Endothelial cell of umbilical vein (primary cell): ENCODE measurements at regions not wholly inside any gene's neighbourhood (a gene's known extent, or its start where the extent isn't known, plus 50 kb on each side); places are given as distances from the start of the nearest gene placed in this dataset.

Source experiments
- BruUV-seq: library from RNA; stranded (reverse); fragments of 400-500 nt; replicated peaks from 2 replicates; lab custom pipeline; 2021; lab: Mats Ljungman, UMichigan
- CTCF ChIA-PET: fragments of 300-600, 350-600 bp; sonication (Branson Sonifier 250); formaldehyde crosslinking; loops from one replicate; lab custom pipeline; 2021; ENCODE audit warnings: antibody characterized with exemption, inconsistent platforms; lab: Charles Lee
- POLR2A ChIA-PET: fragments of 300-600, 350-600 bp; sonication (Branson Sonifier 250); formaldehyde crosslinking; loops from one replicate; lab custom pipeline; 2021; ENCODE audit warnings: antibody characterized with exemption, inconsistent platforms; lab: Charles Lee
- DNase-seq: peaks from one replicate; pipeline ENCODE4 v3.0.0-alpha.2; 2011; ENCODE audit warnings: low read depth, low spot score
- FAIRE-seq: peaks from 2 replicates; lab custom pipeline; 2011; peaks lifted over from hg19 to GRCh38; lab: Jason Lieb, UNC
- H2AFZ ChIP-seq: 2 replicates; pipeline ENCODE4 v1.6.0; 2012; ENCODE audit warnings: low read depth, low read length, control low read depth, inconsistent platforms
- H3K27ac ChIP-seq: 2 replicates; pipeline ENCODE4 v1.5.1; 2011; ENCODE audit warnings: low read depth, mild to moderate bottlenecking, control low read depth, low read length, moderate library complexity; ENCODE audit not compliant: insufficient read depth
- H3K27me3 ChIP-seq, 2 experiments: 2 replicates each; pipeline versions ENCODE4 v1.6.0 to v1.6.1; 2011; ENCODE audit warnings: low read length in 2 of 2, mixed read lengths in 1 of 2; ENCODE audit not compliant: control insufficient read depth in 2 of 2, insufficient read depth in 2 of 2
- H3K36me3 ChIP-seq, 2 experiments: 2 replicates in 1 of 2; 3 replicates in 1 of 2; pipeline ENCODE4 v1.5.1; 2011; ENCODE audit warnings: low read length in 2 of 2, mild to moderate bottlenecking in 1 of 2, moderate library complexity in 1 of 2; ENCODE audit not compliant: control insufficient read depth in 2 of 2, insufficient read depth in 2 of 2; ENCODE audit errors: extremely low read depth in 1 of 2
- H3K4me1 ChIP-seq: 3 replicates; pipeline ENCODE4 v1.5.1; 2011; ENCODE audit warnings: mild to moderate bottlenecking, low read length; ENCODE audit not compliant: control insufficient read depth, insufficient read depth; ENCODE audit errors: extremely low read depth
- H3K4me2 ChIP-seq: 2 replicates; pipeline ENCODE4 v1.6.1; 2011; ENCODE audit warnings: low read length, control low read depth, mixed read lengths; ENCODE audit not compliant: insufficient read depth
- H3K4me3 ChIP-seq, 3 experiments: fragments of 200-600 bp in 1 of 3; sonication (generic), shearing (Covaris generic) in 1 of 3; replicated peaks in 1 of 3; 2 replicates each; pipeline ENCODE4 v1.5.1; 2011 to 2016; ENCODE audit warnings: control low read depth in 3 of 3, low read length in 3 of 3, mild to moderate bottlenecking in 2 of 3, inconsistent platforms in 1 of 3, low read depth in 1 of 3, moderate library complexity in 1 of 3; ENCODE audit not compliant: insufficient read depth in 1 of 3
- H3K79me2 ChIP-seq: 2 replicates; pipeline ENCODE4 v1.6.0; 2012; ENCODE audit warnings: low read length, inconsistent platforms; ENCODE audit not compliant: control insufficient read depth, insufficient read depth
- H3K9ac ChIP-seq: replicated peaks from 2 replicates; pipeline ENCODE3; 2011; ENCODE audit warnings: low read length, control low read depth; ENCODE audit not compliant: insufficient read depth; ENCODE audit errors: extremely low read depth
- H3K9me1 ChIP-seq: replicated peaks from 3 replicates; pipeline ENCODE4 v1.6.0; 2011; ENCODE audit warnings: mild to moderate bottlenecking, low read length; ENCODE audit not compliant: control insufficient read depth, insufficient read depth; ENCODE audit errors: extremely low read depth
- H3K9me3 ChIP-seq: replicated peaks from 2 replicates; pipeline ENCODE4 v1.5.1; 2012; ENCODE audit warnings: low read length, inconsistent platforms; ENCODE audit not compliant: control insufficient read depth, insufficient read depth
- H4K20me1 ChIP-seq: replicated peaks from 2 replicates; pipeline ENCODE3; 2011; ENCODE audit warnings: mild to moderate bottlenecking, low read length; ENCODE audit not compliant: control insufficient read depth, insufficient read depth; ENCODE audit errors: extremely low read depth
- CTCF ChIP-seq, 2 donors: IDR thresholded peaks; 1 replicate in 1 of 2; 2 replicates in 1 of 2; pipeline ENCODE4 v1.5.1; 2011; ENCODE audit warnings: low read length in 2 of 2, mild to moderate bottlenecking in 2 of 2, moderate library complexity in 2 of 2, control low read depth in 1 of 2, inconsistent platforms in 1 of 2, low read depth in 1 of 2; ENCODE audit not compliant: insufficient read depth in 1 of 2; ENCODE audit errors: extremely low read depth in 1 of 2
- EZH2 ChIP-seq: IDR thresholded peaks from 2 replicates; pipeline ENCODE4 v1.6.1; 2012; ENCODE audit warnings: borderline replicate concordance, low read depth, mild to moderate bottlenecking, moderate library complexity, low read length, inconsistent platforms; ENCODE audit not compliant: severe bottlenecking
- FOS ChIP-seq: IDR thresholded peaks from 2 replicates; pipeline ENCODE4 v1.6.1; 2011; ENCODE audit warnings: mild to moderate bottlenecking, low read length, moderate library complexity, borderline replicate concordance; ENCODE audit not compliant: insufficient read depth
- JUN ChIP-seq: IDR thresholded peaks from 2 replicates; pipeline ENCODE4 v1.6.1; 2011; ENCODE audit warnings: borderline replicate concordance, low read depth; ENCODE audit not compliant: insufficient read length, insufficient read depth
- MAX ChIP-seq: IDR thresholded peaks from 2 replicates; pipeline ENCODE4 v1.6.1; 2011; ENCODE audit not compliant: insufficient read depth, insufficient read length
- MYC ChIP-seq: IDR thresholded peaks from one replicate; pipeline ENCODE4 v1.6.1; 2011; ENCODE audit warnings: mild to moderate bottlenecking, low read depth, low read length
- POLR2A ChIP-seq: IDR thresholded peaks from 2 replicates; pipeline ENCODE4 v1.6.1; 2012; ENCODE audit warnings: low read depth, mild to moderate bottlenecking, control low read depth, low read length
- dilution Hi-C: fragments of 300-500 bp; cut with MboI; formaldehyde crosslinking; loops from one replicate; pipeline ENCODE4 v1.15.0; 2019; ENCODE audit warnings: low sequenced_read_pairs; ENCODE audit not compliant: extremely low pct_ligation_motif_present
- intact Hi-C: fragments of 100-400 bp; cut with micrococcal nuclease; formaldehyde crosslinking; loops from one replicate; pipeline ENCODE4 v1.10.0; 2022

GRCh38 chr7:53302496-53303246 lies 267.2 kb downstream of the POM121L12 start:
- Histone ChIP-seq H3K79me2 (no peaks in the 10 kb centered on the region), H3K9ac (no peak overlapping the region), H4K20me1 (no peaks in the 10 kb centered on the region), H3K4me3 (no peak overlapping the region), H3K9me3 (no peaks in the 10 kb centered on the region), H2AFZ (no peak overlapping the region), H3K9me1 (no peaks in the 10 kb centered on the region), H3K4me1 (no peaks in the 10 kb centered on the region), H3K27me3 (no peaks in the 10 kb centered on the region), H3K36me3 (no peaks in the 10 kb centered on the region), H3K4me2 (no peak overlapping the region), H3K27ac (no peak overlapping the region)
- BruUV-seq, result no TSS peak
- FAIRE-seq, result no peak
- CTCF ChIA-PET, result no interaction called here
- intact Hi-C loops (no loop called here), dilution Hi-C loops (no loop called here)
- POLR2A ChIA-PET, result no interaction called here
- DNase-seq, result no peak
- TF ChIP-seq MYC (no peak), CTCF (IDR thresholded peaks at IDR 0.05; ENCODE audit: extremely low read depth in 1 of 2, insufficient read depth in 1 of 2, low read depth in 1 of 2, low read length in 2 of 2) (no peak), MAX (no peak), POLR2A (no peak), JUN (no peak)

- Histone ChIP-seq H3K27me3 (no peaks in the 10 kb centered on the region), H3K9me1 (no peaks in the 10 kb centered on the region), H3K4me1 (no peaks in the 10 kb centered on the region), H4K20me1 (no peaks in the 10 kb centered on the region), H2AFZ (no peak overlapping the region), H3K79me2 (no peaks in the 10 kb centered on the region), H3K4me2 (no peak overlapping the region), H3K9ac (no peak overlapping the region), H3K27ac (no peak overlapping the region), H3K9me3 (no peaks in the 10 kb centered on the region), H3K36me3 (no peaks in the 10 kb centered on the region), H3K4me3 (no peak overlapping the region)
- intact Hi-C loops (no loop called here), dilution Hi-C loops (no loop called here)
- no TSS peak for BruUV-seq
- ChIA-PET CTCF (no interaction called here), POLR2A (no interaction called here)
- no peak for DNase-seq
- TF ChIP-seq FOS (no peak), EZH2 (no peak), JUN (no peak)
- FAIRE-seq, result no peak
Measured at GRCh38 chr7:53303781-53304180, 268.3 kb downstream of the POM121L12 start.
